Tibial nerve (tissue), 4 donors: ENCODE measurements at regions not wholly inside any gene's neighbourhood (a gene's known extent, or its start where the extent isn't known, plus 50 kb on each side); places are given as distances from the start of the nearest gene placed in this dataset.

Source experiments
- DNase-seq, 2 donors: peaks; one replicate each; pipeline ENCODE4 v3.0.0-alpha.2; 2019; ENCODE audit warnings: low spot score in 2 of 2
- H3K27ac ChIP-seq, 4 donors: fragments of 200-600 bp; sonication (generic) in 3 of 4; one replicate each; pipeline ENCODE4 v1.5.1; 2017 to 2019; ENCODE audit warnings: mild to moderate bottlenecking in 1 of 4
- H3K27me3 ChIP-seq, 2 donors: fragments of 200-600 bp; sonication (generic) in 1 of 2; one replicate each; pipeline versions ENCODE4 v1.5.1 to v1.6.0; 2017 to 2019
- H3K36me3 ChIP-seq, 3 donors: fragments of 200-600 bp; sonication (generic); one replicate each; pipeline ENCODE4 v1.5.1; 2018 to 2019
- H3K4me1 ChIP-seq, 4 donors: fragments of 200-600 bp; sonication (generic) in 3 of 4; one replicate each; pipeline ENCODE4 v1.5.1; 2017 to 2019
- H3K4me3 ChIP-seq, 4 donors: fragments of 200-600 bp; sonication (generic) in 3 of 4; one replicate each; pipeline ENCODE4 v1.5.1; 2017 to 2019; ENCODE audit warnings: mild to moderate bottlenecking in 1 of 4, moderate library complexity in 1 of 4
- H3K9me3 ChIP-seq, 4 donors: fragments of 200-600 bp; sonication (generic) in 3 of 4; one replicate each; pipeline ENCODE4 v1.5.1; 2017 to 2019
- EP300 ChIP-seq, 2 donors: sonication (generic); formaldehyde crosslinking; IDR thresholded peaks; one replicate each; pipeline ENCODE4 v1.6.1; 2017; ENCODE audit warnings: antibody characterized with exemption in 2 of 2, mild to moderate bottlenecking in 1 of 2
- POLR2A ChIP-seq, 2 donors: fragments of 450-650 bp; IDR thresholded peaks; one replicate each; pipeline ENCODE4 v1.6.1; 2017; ENCODE audit warnings: antibody characterized with exemption in 2 of 2, mild to moderate bottlenecking in 2 of 2, moderate library complexity in 2 of 2
- WGBS, 2 donors: methylation state at CpG; one replicate each; pipeline ENCODE4 v1.1.5; 2018; 5-methylcytosine and 5-hydroxymethylcytosine counted together
- TF ChIP-seq, protein P1 (sequence below), 5 experiments: fragments of 200-600 bp in 3 of 5; fragments of 450-650 bp in 2 of 5; sonication (generic) in 3 of 5; IDR thresholded peaks; one replicate each; pipeline ENCODE4 v1.5.1; 2016 to 2019; ENCODE audit warnings: antibody characterized with exemption in 5 of 5, mild to moderate bottlenecking in 3 of 5, moderate library complexity in 2 of 5

DNA sequence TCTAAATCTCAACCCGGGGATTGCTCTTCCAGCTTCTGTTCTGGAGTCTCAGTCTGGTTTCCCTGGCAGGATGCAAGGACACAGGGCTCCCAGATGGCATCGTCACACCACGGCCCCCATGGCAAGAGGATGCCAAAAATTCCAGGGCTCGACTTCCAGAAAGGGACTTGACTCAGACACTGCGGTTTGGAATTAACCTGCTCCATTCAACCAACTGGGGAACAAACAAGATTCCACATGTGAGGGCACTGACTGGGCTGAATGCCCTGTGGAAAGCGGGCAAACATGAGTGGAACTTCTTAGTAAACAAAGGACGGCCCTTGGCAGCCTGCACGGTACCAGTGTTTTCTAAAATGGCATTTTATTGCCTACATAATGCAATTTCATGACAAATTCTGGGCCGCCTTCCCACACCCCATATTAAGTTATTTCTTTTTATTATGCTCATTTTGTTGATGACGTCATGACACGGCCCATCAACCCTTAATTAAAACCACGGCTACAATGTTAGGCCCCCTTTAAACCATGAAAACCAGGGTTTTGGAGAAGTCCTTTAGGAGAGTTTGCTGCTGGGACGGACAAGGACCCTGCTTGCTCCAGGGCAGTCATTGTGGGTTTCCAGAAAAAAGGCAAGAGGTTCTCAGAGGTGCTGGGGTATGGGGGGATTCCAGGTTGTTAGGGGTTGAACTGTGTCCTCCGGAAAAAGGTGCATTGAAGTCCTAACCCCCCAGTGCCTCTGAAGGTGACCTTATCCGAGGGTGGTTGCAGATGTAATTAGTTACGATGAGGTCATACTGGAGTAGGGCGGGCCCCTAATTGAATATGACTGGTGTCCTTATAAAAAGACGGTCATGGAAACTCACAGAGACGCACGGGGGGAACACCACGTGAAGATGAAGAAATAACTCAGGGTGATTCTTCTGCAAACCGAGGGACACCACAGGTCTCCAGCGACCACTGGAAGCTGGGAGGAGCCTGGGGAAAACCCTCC, 205.6 kb downstream of the FOXL1 start:
- 61 to 63% methylated on average over 23 of the region's 23 CpGs for WGBS, 2 donors

DNA sequence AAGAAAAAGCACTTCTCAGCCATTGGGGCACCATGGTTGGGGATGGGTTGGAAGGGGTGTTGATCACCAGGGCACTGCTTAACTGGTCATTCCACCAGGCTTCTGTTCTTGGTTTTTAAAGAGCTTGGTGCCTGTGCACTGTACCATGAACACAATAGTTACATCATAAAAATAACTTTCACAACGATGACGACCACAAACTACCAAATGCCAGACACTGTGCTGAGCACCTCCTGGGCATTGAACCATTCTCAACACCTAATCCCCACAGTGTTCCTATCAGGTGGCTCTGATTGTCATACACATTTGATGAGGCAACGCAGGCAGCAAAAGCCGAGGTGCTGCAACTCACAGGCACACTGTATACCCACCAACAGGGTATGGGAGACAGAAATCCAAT, 208.0 kb downstream of the FOXL1 start:
- peaks cover 0 to 5% (median 0%) of the 10 kb centered on the region in 4 donors for H3K4me1 ChIP-seq
- H3K36me3 ChIP-seq, result no peaks in the 10 kb centered on the region
- no peaks in the 10 kb centered on the region for H3K9me3 ChIP-seq
- H3K27ac ChIP-seq, result no peak overlapping the region
- no peak overlapping the region for H3K4me3 ChIP-seq
- H3K27me3 ChIP-seq, result peaks cover 0 to 15% of the 10 kb centered on the region in 2 donors
- DNase-seq, result no peak
- WGBS, 2 donors, result 87 to 88% methylated on average over 4 of the region's 4 CpGs
- no peak for TF ChIP-seq EP300 (IDR thresholded peaks at IDR 0.05)
- no peak for TF ChIP-seq POLR2A (IDR thresholded peaks at IDR 0.05)
- TF ChIP-seq, protein P1, sequence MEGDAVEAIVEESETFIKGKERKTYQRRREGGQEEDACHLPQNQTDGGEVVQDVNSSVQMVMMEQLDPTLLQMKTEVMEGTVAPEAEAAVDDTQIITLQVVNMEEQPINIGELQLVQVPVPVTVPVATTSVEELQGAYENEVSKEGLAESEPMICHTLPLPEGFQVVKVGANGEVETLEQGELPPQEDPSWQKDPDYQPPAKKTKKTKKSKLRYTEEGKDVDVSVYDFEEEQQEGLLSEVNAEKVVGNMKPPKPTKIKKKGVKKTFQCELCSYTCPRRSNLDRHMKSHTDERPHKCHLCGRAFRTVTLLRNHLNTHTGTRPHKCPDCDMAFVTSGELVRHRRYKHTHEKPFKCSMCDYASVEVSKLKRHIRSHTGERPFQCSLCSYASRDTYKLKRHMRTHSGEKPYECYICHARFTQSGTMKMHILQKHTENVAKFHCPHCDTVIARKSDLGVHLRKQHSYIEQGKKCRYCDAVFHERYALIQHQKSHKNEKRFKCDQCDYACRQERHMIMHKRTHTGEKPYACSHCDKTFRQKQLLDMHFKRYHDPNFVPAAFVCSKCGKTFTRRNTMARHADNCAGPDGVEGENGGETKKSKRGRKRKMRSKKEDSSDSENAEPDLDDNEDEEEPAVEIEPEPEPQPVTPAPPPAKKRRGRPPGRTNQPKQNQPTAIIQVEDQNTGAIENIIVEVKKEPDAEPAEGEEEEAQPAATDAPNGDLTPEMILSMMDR (IDR thresholded peaks at IDR 0.05), result no peak

More for the DNA sequence above, 205.6 kb downstream of the FOXL1 start:
- Histone ChIP-seq H3K9me3 (no peaks in the 10 kb centered on the region), H3K4me3 (no peak overlapping the region), H3K4me1 (peaks cover 0 to 5% (median 0%) of the 10 kb centered on the region in 4 donors), H3K36me3 (no peaks in the 10 kb centered on the region), H3K27ac (no peak overlapping the region), H3K27me3 (peaks cover 0 to 18% of the 10 kb centered on the region in 2 donors)
- no peak for DNase-seq
- TF ChIP-seq, protein P1 (IDR thresholded peaks at IDR 0.05), result no peak
- no peak for TF ChIP-seq EP300 (IDR thresholded peaks at IDR 0.05)
- no peak for TF ChIP-seq POLR2A (IDR thresholded peaks at IDR 0.05)

DNA sequence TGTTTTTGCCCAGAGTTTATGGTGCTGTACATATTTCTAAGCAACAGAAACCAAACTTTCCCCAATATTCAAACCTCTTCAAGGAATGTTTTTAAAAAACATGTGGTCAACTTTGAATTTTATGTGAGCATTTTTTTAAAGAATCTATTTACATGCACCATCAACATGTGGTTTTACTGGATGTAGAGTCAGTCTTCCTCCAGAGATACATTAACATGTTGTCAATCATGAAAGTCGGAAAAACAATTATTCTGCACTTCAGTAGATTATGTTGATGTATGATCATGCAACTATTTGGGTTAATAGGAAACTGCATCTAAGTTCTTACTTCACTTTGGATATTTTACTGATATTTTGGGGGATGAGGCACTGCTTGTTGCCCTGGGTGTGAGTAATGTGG, 208.6 kb downstream of the FOXL1 start:
- TF ChIP-seq, protein P1 (IDR thresholded peaks at IDR 0.05), result no peak
- TF ChIP-seq EP300 (IDR thresholded peaks at IDR 0.05) (no peak), POLR2A (IDR thresholded peaks at IDR 0.05) (no peak)
- Histone ChIP-seq H3K4me3 (no peak overlapping the region), H3K36me3 (no peaks in the 10 kb centered on the region), H3K9me3 (no peaks in the 10 kb centered on the region), H3K27me3 (peaks cover 0 to 20% of the 10 kb centered on the region in 2 donors), H3K27ac (no peak overlapping the region), H3K4me1 (peaks cover 0 to 5% (median 0%) of the 10 kb centered on the region in 4 donors)
- DNase-seq, result no peak
- 85 to 87% methylated on average over 1 of the region's 1 CpG for WGBS, 2 donors

DNA sequence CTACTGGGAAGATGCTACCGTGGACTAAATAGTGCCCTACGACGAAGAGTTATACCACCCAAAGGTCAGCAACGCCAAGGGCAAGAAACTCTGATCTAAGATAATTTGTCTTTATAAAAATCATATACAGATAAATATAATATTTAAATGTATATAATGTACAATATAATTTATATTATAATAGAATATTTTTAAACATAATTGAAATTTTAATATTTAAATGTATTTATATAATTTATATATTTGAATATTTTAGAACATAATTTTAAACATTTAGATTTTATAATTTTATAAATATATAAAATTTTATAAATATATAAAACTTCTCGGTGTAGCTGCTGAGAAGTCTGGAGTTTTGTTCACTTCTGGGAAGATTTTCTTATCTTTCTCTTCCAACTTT, 209.2 kb downstream of the FOXL1 start:
- TF ChIP-seq, protein P1 (IDR thresholded peaks at IDR 0.05), result no peak
- no peak for TF ChIP-seq EP300 (IDR thresholded peaks at IDR 0.05)
- TF ChIP-seq POLR2A (IDR thresholded peaks at IDR 0.05), result no peak
- peaks cover 0 to 24% of the 10 kb centered on the region in 2 donors for H3K27me3 ChIP-seq
- H3K4me3 ChIP-seq, result no peak overlapping the region
- H3K4me1 ChIP-seq, result peaks cover 0 to 5% (median 0%) of the 10 kb centered on the region in 4 donors
- H3K36me3 ChIP-seq, result no peaks in the 10 kb centered on the region
- H3K27ac ChIP-seq, result no peak overlapping the region
- no peaks in the 10 kb centered on the region for H3K9me3 ChIP-seq
- 74 to 97% methylated on average over 5 of the region's 5 CpGs for whole genome bisulfite sequencing, 2 donors
- DNase-seq, result no peak

DNA sequence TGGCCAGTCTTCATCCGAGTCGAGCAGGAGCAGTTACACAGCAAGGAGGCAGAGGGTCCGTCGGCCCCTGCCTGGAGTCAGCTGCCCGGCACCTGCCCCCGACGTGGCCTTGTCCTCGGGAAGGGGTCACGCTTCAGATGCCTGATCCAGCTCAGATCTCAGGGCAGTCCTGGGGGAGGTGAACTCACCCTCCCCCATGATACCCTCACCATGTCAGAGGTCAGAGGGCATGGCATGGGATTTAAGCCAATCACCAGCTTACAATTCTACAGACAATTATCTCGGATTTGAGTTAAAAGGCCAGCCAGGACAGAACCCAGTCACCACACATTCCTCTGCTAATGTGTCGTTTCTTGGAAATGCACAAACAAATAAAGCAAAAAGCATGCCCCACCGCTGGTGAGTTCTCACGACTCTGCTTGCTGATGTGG, 211.3 kb downstream of the FOXL1 start:
- no peak for TF ChIP-seq EP300 (IDR thresholded peaks at IDR 0.05)
- TF ChIP-seq POLR2A (IDR thresholded peaks at IDR 0.05), result no peak
- TF ChIP-seq, protein P1 (IDR thresholded peaks at IDR 0.05), result no peak
- no peaks in the 10 kb centered on the region for H3K36me3 ChIP-seq
- H3K4me3 ChIP-seq, result no peak overlapping the region
- H3K9me3 ChIP-seq, result no peaks in the 10 kb centered on the region
- no peak for DNase-seq
- peaks cover 0 to 36% of the 10 kb centered on the region in 2 donors for H3K27me3 ChIP-seq
- H3K4me1 ChIP-seq, result no peaks in the 10 kb centered on the region
- no peak overlapping the region for H3K27ac ChIP-seq
- WGBS, 2 donors, result 35 to 47% methylated on average over 12 to 13 of the region's 13 CpGs
